NCI-H2107 treated with DMSO at 0.1 percent for 48 hours (cell line): ENCODE measurements at regions not wholly inside any gene's neighbourhood (a gene's known extent, or its start where the extent isn't known, plus 50 kb on each side); places are given as distances from the start of the nearest gene placed in this dataset.

ENCODE experiments used
- DNase-seq: peaks from one replicate; lab custom pipeline; 2025; ENCODE audit not compliant: unreplicated experiment; lab: John Stamatoyannopoulos, UW

DNA sequence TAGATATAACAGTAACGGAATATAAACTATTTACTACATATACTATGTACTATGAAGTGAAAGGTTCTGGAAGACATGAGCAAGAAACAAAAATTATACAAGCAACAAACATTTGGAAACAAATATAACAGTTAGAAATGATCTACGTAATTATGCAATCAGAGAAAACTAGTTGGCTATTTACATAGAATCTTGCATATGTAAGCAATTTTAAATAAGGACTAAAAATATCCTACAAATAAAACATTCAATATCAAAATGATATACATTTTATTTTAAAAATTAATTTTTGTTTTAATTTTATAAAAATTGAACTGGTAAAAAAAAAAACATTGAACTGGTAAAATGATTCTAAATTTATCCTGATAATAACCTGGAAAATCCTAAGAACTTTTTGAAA is 642.5 kb upstream of the PCDH10 start:
- DNase-seq: no peak

- DNase-seq: no peak
Observed at GRCh38 chr4:132513491-132513890, 635.6 kb upstream of the PCDH10 start.

GRCh38 chr4:132526652-132527051 is 622.4 kb upstream of the PCDH10 start:
- no peak for DNase-seq

DNA sequence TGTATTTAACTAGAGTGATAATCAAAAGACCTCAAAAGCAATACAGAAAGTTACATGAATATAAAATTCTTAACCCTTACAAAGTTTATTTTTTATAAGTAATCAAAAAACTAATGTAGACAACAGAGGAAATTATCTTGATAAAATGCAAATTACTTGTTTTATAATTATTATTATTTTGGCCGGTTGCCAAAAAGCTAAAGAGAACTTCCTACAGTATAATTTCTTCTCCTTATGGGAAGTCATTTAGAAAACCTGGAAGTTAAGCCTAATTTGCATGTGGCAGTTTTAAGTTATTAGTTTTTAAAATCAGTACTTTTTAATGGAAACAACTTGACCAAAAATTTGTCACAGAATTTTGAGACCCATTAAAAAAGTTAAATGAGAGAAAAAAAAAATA is 621.3 kb upstream of the PCDH10 start:
- DNase-seq: no peak

DNA sequence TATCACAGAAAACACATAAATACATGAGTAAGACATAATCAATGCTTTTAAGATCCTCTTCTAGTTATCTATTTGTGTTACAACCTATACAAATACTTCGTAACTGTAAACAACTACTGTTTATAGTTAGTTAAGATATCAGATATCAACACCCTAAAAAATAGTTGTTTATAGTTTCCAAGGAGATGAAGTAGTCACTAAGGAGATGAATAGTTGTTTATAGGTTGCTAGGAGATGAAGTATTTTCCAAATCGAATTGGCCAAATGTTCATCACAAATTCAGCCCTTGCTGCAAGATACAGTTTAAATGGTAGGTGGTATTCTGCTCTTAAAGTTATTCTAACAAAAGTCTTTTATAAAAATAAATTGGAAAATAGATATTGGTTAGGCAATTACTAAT is 618.2 kb upstream of the PCDH10 start:
- DNase-seq: peak; percentile 13

DNA sequence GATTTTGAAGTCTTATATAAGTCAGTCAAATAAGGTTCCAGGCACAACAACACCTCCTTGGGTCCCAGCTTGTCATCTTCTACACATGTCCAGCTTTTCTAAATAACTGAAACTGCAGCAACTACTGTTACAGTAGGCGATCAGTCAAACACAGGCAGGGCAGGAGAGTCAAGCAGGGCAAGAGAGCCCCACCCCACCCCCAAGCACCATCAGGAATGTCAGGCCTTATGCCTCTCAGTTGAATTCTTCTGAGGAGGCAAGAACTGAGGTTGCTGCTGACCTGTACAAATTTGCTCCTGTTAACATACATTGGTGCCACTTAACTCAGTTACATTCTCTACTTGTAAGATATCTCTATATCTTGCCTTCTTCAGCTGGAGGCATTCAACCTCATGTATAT is 608.8 kb upstream of the PCDH10 start:
- no peak for DNase-seq

GRCh38 chr4:132540797-132541196 is 608.3 kb upstream of the PCDH10 start:
- peak; percentile 83 for DNase-seq

DNA sequence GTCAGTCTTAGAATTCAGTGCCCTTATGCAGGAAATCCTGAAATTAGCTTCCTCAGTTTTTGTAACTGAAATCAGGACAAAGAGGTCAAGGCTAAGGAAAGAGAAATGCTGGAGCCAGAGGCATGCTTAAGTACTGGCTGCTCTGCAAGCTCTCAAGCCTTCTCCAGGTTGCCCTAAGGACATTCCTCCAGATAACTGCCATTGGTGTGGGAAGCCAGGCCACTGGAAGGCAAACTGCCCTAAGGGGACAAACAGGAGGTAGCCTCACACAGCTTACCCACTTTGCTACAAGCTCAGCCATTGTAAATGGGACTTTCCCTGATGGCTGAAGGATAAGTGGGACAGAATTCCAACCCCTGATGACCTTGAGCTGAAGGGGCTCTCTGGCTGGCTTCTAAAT is 606.9 kb upstream of the PCDH10 start:
- DNase-seq: no peak

DNA sequence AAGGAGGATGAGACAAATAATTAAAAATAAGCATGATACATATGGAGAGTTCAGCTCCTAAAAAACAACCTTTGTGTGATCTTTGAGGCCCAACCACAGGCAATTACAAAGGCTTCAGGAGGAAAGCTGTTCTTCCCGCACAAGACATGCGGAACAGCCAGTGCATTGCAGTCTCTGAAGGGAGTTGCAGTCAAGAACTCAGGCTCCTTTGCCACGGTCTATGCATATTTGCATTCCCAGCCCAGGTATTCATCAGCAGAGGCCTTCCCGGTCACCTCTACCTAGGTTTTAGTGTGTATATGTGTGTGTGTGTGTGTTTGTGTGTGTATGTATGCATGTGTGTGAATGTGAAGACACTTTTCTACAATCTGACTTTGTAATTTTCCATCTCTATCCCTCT is 600.6 kb upstream of the PCDH10 start:
- DNase-seq: no peak

- no peak for DNase-seq
Observed at GRCh38 chr4:132556316-132556715, 592.8 kb upstream of the PCDH10 start.

- DNase-seq: no peak
Observed at GRCh38 chr4:132557660-132558059, 591.4 kb upstream of the PCDH10 start.

- DNase-seq: no peak
Observed at GRCh38 chr4:132564920-132565319, 584.2 kb upstream of the PCDH10 start.

DNA sequence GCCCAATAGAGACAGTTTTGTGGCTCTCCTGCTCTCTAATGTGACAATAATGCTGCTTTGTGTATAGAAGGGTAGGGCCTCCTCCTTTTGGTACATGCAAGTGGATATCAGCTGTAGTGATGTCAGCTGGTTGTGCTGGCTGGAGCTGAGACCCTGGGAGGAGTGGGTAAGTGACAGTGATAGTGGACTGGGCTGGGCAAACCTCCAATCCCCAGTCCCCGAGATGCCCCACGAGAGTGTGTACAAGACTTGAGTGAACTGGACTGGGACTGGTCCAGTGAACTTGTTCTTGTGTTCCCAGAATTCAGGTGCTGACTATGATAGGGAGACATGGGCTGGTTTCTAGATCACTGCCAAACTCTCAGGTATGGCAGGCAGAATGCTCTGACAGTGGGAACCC is 583.6 kb upstream of the PCDH10 start:
- no peak for DNase-seq

- DNase-seq: no peak
Observed at GRCh38 chr4:132572210-132572609, 576.9 kb upstream of the PCDH10 start.

DNA sequence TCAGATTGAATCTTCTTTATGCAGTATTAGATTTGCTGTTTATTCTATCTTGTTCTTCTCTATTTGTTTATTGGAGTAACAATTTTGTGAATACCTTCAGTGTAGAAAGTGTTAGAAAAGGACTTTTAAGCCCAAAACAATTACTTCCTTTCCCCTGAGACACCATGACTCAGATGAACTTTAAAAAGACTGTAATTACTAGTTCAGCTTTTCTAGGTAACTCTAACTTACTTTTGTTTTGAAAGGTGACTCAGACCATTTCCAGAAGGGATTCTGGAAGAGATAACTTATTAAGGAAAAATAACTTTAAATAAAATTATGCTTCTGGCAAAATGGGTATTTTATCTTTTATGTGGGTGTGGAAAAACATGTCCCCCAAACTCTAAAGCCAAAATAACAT is 561.5 kb upstream of the PCDH10 start:
- DNase-seq: no peak

DNA sequence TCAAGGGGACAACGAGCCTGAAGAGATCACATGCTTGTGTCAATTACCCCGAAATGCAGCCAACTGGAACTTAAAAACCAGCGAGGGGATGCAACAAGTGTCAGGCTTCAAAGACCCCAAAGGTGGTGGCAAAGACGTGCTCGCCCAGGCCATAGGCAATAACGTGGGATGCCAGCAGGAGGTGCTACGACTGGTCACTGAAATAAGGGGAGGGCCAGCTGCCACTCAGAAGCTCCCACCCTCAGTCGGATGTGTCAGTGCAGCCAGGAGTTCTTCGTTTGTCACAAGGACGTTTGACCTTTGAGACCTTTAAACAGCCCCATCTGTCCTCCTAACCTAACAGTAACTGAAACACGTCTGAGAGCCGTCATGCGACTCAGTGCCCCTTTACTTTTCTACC is 556.8 kb upstream of the PCDH10 start:
- DNase-seq: no peak

DNA sequence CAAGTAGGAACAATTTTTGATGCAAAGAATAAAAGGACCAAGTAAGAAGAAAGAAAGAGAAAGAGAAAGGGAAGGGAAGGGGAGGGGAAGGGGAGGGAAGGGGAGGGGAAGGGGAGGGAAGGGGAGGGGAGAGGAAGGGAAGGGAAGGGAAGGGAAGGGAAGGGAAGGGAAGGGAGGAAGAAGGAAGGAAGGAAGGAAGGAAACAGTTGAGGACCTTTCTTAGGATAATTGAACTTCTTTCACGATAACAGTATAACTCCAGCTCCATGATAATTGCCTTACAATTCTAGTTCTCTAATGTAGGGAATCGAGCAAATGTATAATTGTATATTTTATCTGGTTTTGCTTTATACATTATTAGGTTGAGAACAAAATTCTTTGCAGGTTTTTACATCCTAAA is 556.2 kb upstream of the PCDH10 start:
- no peak for DNase-seq

DNA sequence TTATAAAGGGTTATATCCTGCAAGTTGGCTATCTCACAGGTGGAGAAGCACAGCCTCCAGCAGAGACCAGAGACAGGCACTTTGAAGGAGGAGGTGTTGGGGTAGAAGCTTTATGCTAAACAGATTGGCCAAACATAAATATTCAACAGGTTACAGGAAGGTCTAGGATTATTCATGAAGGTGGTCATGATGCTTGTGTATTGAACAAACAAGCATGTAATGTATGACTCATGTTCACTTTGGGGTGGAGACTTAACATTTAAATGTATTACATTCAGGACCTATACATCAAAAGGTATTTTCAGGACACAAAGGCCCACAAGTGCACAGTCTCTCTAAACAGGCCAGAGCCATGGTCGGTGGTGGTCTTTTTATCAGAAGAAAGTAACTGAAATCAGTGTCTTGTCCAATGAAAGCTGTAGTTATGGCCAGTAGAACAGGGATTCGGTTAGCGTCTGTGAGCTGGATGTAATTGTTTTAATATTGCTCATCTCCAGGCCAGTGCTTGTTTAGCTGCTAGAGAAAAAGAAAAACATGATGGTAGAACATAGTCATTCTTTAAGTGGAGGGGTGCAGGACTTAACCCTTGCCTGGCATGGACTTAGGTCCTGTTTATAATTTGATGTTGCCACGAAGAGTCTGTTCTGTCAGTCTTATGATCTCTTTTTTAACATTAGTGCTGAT is 555.2 kb upstream of the PCDH10 start:
- DNase-seq: no peak

GRCh38 chr4:132596186-132596585 is 552.9 kb upstream of the PCDH10 start:
- DNase-seq: no peak

- no peak for DNase-seq
Observed at GRCh38 chr4:132605551-132605950, 543.5 kb upstream of the PCDH10 start.

DNA sequence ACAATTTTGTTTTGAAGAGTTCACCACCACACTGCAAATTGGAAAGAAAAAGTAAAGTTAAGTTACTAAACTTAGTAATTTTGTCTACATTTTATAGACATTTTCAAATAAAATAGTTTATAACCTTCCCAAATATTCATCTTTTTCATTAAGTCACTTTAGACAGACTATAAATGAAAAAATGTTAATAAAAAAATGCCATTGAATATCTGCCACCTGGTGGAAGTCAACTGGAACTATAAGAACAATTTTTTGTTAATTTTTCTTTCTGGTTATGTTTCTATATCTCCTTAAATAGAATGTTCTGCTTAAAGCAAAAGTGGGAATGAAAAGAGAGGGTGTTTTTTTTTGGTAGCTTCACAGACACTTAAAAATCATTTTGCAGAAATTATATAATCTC is 534.4 kb upstream of the PCDH10 start:
- DNase-seq: no peak

DNA sequence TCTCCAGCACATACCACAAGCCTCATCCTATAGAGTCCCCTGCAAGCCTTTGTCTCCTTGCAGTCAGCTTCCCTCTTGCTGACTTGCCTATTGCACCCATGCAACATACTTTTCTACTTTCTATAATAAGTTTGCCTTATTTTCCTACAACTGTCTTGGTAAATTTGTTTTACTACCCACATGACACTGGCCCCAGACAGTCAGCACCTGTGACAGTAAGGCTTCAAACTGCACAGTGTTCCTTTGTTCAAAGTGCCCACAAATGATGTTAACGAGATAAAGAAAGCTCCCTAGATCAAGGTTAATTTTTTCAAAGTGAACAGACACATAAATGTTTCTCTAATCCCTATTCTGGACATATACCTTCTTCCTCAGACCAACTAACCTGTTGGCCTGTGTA is 529.1 kb upstream of the PCDH10 start:
- no peak for DNase-seq

- DNase-seq: peak; percentile 53
Observed at GRCh38 chr4:132642016-132642817, 506.9 kb upstream of the PCDH10 start.
